Thoracic aorta (tissue), 2 donors: ENCODE measurements at regions not wholly inside any gene's neighbourhood (a gene's known extent, or its start where the extent isn't known, plus 50 kb on each side); places are given as distances from the start of the nearest gene placed in this dataset.

ENCODE experiments used
- ATAC-seq: fragments of 150-250 bp; one replicate; pipeline ENCODE4 v1.8.0; 2017; ENCODE audit warnings: low read depth; ENCODE audit not compliant: insufficient number of reproducible peaks, low FRiP score
- DNase-seq: peaks from one replicate; pipeline ENCODE4 v3.0.0-alpha.2; 2020; ENCODE audit warnings: low spot score
- H3K27ac ChIP-seq, 2 donors: fragments of 200-600 bp; sonication (generic); 1 replicate in 1 of 2; 2 replicates in 1 of 2; pipeline ENCODE4 v1.5.1; 2016; ENCODE audit warnings: mild to moderate bottlenecking in 2 of 2, moderate library complexity in 2 of 2
- H3K27me3 ChIP-seq: fragments of 200-600 bp; sonication (generic); replicated peaks from 2 replicates; pipeline ENCODE4 v1.6.0; 2016; ENCODE audit warnings: mild to moderate bottlenecking; ENCODE audit not compliant: insufficient read depth
- H3K36me3 ChIP-seq: fragments of 200-600 bp; sonication (generic); one replicate; pipeline ENCODE4 v1.5.1; 2016
- H3K4me1 ChIP-seq, 2 donors: fragments of 200-600 bp; sonication (generic); 1 replicate in 1 of 2; 2 replicates in 1 of 2; pipeline versions ENCODE4 v1.5.1 to v1.6.0; 2016; ENCODE audit warnings: low read depth in 2 of 2, mild to moderate bottlenecking in 1 of 2; ENCODE audit not compliant: control insufficient read depth in 1 of 2
- H3K4me3 ChIP-seq: fragments of 200-600 bp; sonication (generic); 2 replicates; pipeline ENCODE4 v1.5.1; 2016; ENCODE audit warnings: mild to moderate bottlenecking
- H3K9me3 ChIP-seq: fragments of 200-600 bp; sonication (generic); 2 replicates; pipeline ENCODE4 v1.5.1; 2016
- TF ChIP-seq, protein P1 (sequence below): fragments of 200-600 bp; sonication (generic); IDR thresholded peaks from one replicate; pipeline ENCODE4 v1.5.1; 2019; ENCODE audit warnings: antibody characterized with exemption

DNA sequence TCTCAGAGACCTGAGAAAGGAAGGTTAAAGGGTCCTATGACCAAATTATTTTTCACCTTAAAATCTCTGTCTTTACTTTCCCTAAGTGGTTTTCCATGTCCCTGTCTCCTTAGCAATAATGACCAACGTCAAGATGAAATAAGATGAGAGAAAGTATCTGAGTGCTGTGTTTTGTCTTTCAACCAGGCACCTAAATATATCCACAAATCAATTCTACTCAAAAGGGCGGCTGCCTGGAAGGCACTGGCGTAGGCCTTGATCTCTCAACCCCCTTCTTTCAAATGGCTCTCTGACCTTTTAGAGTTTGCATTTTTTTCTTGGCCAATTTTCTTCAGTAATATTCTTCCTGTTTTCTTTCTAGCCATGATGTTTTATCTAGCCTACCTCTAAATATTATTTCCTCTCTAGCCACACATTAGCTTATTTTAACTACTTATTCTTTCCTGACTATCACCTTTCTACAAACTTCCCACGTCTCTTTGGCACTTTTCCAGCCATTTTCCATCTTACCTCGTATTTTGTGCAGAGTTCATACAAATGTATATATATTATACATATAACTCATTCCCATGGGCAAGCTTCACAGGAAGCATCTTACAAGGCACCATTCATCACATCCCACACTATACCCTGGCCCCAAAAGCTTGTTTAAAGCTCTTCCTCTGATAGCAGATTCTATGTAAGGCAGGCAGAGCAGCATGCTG, 204.5 kb downstream of the SNX18 start:
- Histone ChIP-seq H3K27ac (no peak overlapping the region), H3K4me3 (no peak overlapping the region), H3K9me3 (no peaks in the 10 kb centered on the region), H3K27me3 (no peaks in the 10 kb centered on the region), H3K36me3 (no peaks in the 10 kb centered on the region), H3K4me1 (peaks cover 20 to 36% of the 10 kb centered on the region in 2 donors)
- no peak for ATAC-seq
- no peak for DNase-seq
- TF ChIP-seq, protein P1, sequence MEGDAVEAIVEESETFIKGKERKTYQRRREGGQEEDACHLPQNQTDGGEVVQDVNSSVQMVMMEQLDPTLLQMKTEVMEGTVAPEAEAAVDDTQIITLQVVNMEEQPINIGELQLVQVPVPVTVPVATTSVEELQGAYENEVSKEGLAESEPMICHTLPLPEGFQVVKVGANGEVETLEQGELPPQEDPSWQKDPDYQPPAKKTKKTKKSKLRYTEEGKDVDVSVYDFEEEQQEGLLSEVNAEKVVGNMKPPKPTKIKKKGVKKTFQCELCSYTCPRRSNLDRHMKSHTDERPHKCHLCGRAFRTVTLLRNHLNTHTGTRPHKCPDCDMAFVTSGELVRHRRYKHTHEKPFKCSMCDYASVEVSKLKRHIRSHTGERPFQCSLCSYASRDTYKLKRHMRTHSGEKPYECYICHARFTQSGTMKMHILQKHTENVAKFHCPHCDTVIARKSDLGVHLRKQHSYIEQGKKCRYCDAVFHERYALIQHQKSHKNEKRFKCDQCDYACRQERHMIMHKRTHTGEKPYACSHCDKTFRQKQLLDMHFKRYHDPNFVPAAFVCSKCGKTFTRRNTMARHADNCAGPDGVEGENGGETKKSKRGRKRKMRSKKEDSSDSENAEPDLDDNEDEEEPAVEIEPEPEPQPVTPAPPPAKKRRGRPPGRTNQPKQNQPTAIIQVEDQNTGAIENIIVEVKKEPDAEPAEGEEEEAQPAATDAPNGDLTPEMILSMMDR, result no peak

DNA sequence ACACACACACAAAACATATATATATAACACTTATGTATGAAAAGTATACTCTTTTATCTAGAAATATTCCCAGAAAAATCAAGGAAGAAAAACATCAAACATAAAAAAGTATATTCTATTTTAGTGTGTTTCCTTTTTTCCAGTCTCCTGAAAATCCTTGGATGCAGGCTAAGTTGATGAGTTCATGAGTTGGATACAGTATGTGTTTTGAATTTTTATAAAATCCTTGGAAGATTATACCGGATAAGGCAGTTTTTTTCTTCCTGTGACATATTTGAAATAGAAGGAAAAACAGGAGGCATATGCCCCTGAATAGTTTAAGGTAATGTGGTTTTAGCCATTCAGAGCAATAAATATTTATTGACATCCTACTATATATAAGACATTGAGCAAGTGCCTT, 203.6 kb downstream of the SNX18 start:
- Histone ChIP-seq H3K27me3 (no peaks in the 10 kb centered on the region), H3K4me1 (peaks cover 20 to 38% of the 10 kb centered on the region in 2 donors), H3K27ac (peak overlapping the region; percentile 84 to 85), H3K9me3 (no peaks in the 10 kb centered on the region), H3K36me3 (no peaks in the 10 kb centered on the region), H3K4me3 (no peak overlapping the region)
- TF ChIP-seq, protein P1, result no peak
- DNase-seq (no peak), ATAC-seq (no peak)

DNA sequence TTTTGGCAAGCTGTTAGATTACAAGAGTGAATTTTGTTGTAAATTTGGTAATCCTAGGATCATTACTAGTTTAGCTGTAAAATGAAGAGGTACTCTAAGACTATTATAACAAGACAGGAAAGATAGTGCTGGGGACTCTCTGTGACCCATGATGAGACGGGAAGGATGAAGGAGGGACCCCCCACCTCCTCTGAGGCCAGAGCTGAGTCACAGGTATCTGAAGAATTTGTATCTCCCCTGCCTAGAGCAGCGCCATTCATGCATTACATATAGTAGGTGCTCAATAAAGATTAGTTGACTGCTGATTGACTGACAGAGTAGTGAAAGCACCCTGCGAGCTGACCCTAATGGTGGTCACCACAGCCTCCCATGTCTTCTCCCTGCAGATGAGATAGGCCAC, 202.8 kb downstream of the SNX18 start:
- DNase-seq, result no peak
- Histone ChIP-seq H3K36me3 (no peaks in the 10 kb centered on the region), H3K4me3 (no peak overlapping the region), H3K27me3 (no peaks in the 10 kb centered on the region), H3K4me1 (peaks cover 20 to 46% of the 10 kb centered on the region in 2 donors), H3K9me3 (no peaks in the 10 kb centered on the region), H3K27ac (peak overlapping the region; percentile 84 to 85)
- no peak for ATAC-seq
- TF ChIP-seq, protein P1, result no peak

DNA sequence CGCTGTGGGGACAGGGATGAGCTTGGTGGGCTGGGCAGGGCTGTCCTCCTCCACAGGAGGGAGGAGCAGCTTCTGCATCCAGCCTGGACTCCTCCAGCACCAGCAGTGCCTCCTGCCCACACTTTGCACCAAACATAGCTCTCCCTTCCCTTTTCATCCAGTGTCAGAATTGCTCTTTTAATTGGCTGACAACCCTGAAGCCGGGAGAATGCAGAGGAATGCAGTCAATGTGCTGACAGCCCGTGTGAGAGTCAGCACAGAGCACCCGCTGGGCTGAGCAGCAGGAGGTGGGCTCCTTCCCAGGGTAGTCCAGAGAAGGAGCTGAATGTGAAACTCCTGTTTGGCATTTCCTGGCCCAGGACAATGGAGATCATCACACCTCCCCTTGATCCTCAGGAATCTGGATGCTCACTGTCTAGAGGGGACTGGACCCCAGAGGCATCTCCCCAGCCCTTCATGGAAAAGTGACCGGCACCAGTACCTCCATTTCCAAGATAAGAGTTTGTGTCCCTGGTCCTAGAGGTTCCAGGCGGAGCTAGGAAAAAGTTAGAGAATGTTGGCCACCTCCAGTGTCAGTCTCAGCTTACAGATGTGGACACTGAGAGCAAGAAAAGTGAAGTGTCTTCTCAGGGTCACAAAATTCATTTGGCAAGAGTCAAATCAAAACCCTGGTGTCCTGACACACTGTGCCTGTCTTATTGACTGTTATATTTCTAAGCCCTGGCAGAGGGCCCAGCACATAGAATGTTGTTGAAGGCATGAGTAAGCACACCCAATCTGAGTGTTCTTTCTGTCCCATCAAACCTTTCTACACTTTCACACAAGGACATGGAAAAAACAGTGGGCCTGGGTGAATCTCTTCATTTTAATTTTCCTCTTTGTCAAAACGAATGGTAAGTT, 202.1 kb downstream of the SNX18 start:
- no peaks in the 10 kb centered on the region for H3K9me3 ChIP-seq
- H3K36me3 ChIP-seq, result no peaks in the 10 kb centered on the region
- H3K4me3 ChIP-seq, result peak overlapping the region; percentile 24
- H3K27ac ChIP-seq, result peak overlapping the region; percentile 84 to 85
- ATAC-seq (no peak), DNase-seq (peak; percentile 55)
- TF ChIP-seq, protein P1, result no peak
- peaks cover 20 to 52% of the 10 kb centered on the region in 2 donors for H3K4me1 ChIP-seq
- no peaks in the 10 kb centered on the region for H3K27me3 ChIP-seq

DNA sequence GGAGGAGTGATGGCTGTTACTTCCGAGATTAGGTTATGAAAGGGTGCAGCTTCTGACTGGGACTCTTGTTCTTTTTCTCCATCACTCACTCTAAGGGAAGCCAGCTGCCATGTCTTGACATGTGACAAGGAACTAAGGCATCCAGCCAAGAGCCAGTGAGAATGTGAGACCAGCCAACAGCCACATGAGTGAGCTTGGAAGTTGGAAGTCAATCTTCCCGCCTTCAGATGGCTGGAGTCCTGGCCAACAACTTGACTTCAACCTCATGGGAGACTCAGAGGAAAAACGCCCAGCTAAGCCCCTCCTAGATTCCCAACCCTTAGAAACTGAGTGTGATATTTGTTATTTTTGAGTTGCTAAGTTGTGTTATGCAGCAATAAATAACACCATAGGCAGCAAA, 201.1 kb downstream of the SNX18 start:
- peak overlapping the region; percentile 84 to 85 for H3K27ac ChIP-seq
- TF ChIP-seq, protein P1, result no peak
- H3K27me3 ChIP-seq, result no peaks in the 10 kb centered on the region
- H3K9me3 ChIP-seq, result no peaks in the 10 kb centered on the region
- H3K4me3 ChIP-seq, result peak overlapping the region; percentile 24
- peak; percentile 89 for ATAC-seq
- peak; percentile 82 for DNase-seq
- H3K4me1 ChIP-seq, result peaks cover 20 to 62% of the 10 kb centered on the region in 2 donors
- no peaks in the 10 kb centered on the region for H3K36me3 ChIP-seq
